ENCODE measurements at regions not wholly inside any gene's neighbourhood (a gene's known extent, or its start where the extent isn't known, plus 50 kb on each side); places are given as distances from the start of the nearest gene placed in this dataset.

GRCh38 chr7:81529785-81530184 lies 240.1 kb downstream of the HGF start:
- no peak for DNase-seq (ENCODE audit: low spot score)

DNA sequence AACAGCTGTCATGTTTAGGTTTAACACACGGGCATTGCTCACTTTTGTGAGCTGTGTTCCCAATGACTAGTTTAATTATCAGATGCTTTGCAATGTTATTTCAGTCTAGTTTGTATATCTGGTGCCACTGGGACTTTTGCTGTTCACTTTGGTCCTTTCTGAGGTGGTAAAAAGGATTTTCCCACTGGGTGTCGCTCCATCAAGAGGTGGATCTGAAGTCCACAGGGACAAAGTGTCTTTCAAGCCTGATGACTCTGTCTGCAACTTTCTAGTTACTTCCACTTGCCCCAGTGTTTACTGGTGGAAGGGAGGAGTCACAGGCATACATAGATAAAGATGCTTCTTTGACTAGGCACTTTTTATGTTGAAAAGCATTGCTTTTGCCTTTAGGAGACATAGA lies 242.2 kb downstream of the HGF start:
- DNase-seq (ENCODE audit: low spot score), result no peak

DNA sequence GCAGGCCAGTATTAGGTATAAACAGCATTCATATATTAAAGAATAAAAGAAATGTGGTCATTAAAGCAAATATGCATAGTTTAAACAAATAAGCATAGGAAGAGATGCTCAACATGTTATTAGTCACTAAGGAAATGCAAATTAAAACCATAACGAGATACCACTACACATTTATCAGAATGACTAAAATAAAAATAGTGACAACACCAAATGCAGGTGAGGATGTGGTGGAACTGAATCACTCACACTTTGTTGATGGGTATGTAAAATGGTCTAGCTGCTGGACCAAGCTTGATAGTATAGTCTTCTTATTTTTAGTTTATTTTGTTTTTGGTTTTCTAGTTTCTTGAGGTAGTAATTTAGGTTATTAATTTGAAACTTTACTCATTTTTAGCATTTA lies 242.9 kb downstream of the HGF start:
- DNase-seq (ENCODE audit: low spot score), result no peak

DNA sequence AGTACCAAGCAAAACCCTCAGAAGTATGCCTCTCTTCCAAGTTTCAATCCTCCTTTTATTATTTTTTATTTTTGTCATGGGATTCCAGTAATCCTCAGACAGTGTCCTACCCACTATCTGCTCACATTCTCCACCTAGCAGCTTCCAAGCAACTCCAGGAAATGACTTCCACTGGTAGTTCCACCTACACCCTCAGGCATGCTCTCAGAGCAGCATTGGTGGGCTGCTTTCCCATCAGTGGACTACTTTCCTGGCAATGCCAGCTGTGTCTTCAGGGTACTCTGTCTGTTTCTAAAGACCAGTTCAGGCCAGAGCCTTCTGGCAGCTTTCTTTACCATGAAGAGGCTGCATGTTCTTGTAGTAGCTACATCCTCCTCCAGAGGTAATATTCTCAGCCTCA lies 244.0 kb downstream of the HGF start:
- no peak for DNase-seq (ENCODE audit: low spot score)

DNA sequence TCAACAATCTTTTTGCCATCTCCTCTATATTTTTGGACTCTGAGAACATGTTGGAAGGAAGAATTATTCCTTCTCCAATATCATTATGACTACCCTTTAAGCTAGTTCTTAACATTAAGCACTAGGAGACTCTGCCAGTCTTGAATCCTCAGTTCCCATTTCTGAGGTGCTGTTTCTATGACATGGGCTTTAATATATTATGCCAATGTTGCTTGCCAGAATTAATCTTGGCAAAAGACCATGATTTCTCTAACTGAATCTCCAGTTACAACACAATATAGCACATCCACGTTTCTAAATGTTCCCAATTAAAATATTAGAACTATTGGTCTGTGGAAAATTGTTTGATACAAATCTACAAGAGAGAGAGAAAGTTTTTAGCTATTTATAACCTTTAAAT lies 250.0 kb downstream of the HGF start:
- no peak for DNase-seq (ENCODE audit: low spot score)

GRCh38 chr7:81516898-81517297 lies 252.9 kb downstream of the HGF start:
- no peak for DNase-seq (ENCODE audit: low spot score)

- no peak for DNase-seq (ENCODE audit: low spot score)
Observed at GRCh38 chr7:81515009-81515408, 254.8 kb downstream of the HGF start.

DNA sequence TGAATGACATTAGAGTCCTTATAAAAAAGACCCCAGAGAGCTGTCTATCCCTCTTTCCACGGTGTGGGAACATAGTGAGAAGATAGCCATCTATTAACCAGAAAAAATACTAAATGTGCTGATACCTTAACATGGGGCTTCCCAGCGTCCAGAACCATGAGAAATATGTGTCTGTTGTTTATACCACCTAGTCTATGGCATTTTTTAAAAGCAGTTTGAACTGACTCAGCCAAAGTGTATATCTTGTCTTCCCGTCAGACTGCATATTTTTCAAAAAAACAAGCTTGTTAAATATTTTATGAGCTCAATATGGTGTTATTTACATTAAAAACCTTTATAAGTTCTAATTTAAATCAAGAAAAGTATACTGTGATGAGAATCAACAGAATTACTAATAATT lies 255.3 kb downstream of the HGF start:
- DNase-seq (ENCODE audit: low spot score), result no peak

GRCh38 chr7:81510122-81510521 lies 259.7 kb downstream of the HGF start:
- no peak for DNase-seq (ENCODE audit: low spot score)

DNA sequence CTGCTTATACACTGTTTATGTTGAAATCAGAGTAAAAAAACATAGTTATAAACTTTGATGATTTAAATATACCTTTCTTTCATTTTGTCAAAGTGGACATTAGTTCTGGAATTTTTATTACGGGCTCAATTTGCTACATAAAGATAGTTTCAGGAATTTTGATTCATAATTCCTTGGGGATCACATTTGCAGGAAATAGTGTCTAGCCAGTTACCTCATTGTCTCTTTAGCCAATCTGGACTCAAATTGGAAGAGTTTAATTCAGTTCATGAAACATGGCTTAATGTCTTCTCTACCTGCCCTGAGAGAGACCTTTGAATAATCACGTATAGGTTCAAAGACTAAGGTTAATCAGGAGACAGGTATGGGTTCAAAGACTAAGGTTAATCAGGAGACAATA lies 262.6 kb downstream of the HGF start:
- no peak for DNase-seq (ENCODE audit: low spot score)

GRCh38 chr7:81506609-81507008 lies 263.2 kb downstream of the HGF start:
- DNase-seq (ENCODE audit: low spot score), result no peak

- DNase-seq (ENCODE audit: low spot score), result no peak
Observed at GRCh38 chr7:81503771-81504170, 266.1 kb downstream of the HGF start.

GRCh38 chr7:81503336-81503735 lies 266.5 kb downstream of the HGF start:
- DNase-seq (ENCODE audit: low spot score), result no peak

DNA sequence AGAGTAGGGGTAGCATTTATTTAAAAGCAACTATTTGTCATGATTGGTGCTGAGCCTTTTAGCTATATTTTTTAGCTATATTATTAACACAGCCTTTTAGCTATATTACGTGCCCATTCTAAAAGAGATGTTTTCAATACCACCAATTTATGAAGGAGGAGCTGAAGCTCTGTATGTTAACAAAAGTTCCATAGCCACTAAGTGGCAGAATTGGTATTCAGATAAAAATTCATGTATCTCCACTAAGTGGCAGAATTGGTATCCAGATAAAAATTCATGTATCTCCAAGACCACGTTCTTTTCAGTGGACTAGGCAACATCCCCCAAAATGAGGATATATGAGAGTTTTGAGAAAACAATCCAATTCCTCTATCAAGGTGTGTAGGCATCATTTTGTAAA lies 268.6 kb downstream of the HGF start:
- DNase-seq (ENCODE audit: low spot score), result no peak

DNA sequence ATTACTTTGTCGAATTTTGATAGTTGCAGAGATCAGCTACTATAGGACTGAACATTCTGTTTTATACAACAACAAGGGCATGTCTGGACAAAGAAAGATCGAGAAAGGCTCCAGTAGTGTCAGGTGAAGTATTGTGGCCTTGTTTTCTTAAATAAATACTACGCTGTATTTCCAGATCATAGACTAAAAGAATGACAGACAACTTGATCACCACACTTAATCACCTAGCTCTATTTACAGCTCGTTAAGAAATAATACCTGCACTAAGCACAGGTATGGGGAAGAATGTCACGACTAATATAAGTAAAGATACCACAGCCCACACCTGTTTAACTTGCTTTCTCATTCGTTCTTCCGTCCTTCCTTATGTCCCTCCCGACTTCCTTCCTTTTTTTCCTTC lies 269.2 kb downstream of the HGF start:
- no peak for DNase-seq (ENCODE audit: low spot score)

GRCh38 chr7:81499262-81500116 lies 270.4 kb downstream of the HGF start:
- peak; percentile 50 for DNase-seq (ENCODE audit: low spot score)

- DNase-seq (ENCODE audit: low spot score), result no peak
Observed at GRCh38 chr7:81498176-81498575, 271.7 kb downstream of the HGF start.

GRCh38 chr7:81492910-81493309 lies 276.9 kb downstream of the HGF start:
- no peak for DNase-seq (ENCODE audit: low spot score)

DNA sequence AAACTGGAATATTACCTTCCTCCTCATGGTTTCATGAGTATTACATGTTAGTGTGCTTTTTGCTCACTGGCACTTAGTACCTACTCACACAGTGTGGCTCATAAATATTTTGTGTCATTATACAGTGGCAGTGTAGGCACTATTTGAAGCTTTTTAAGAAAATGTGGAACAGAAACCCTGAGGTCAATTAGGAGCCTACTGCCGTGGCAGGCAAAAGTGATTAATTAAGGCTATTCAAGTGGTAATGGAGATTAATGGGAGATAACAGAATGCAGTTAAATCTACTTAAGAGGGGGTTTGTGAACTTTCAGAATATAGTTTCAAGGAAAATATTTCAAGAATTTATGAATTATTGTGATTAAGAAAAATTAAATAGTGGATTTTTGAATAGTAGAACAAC lies 277.6 kb downstream of the HGF start:
- no peak for DNase-seq (ENCODE audit: low spot score)

DNA sequence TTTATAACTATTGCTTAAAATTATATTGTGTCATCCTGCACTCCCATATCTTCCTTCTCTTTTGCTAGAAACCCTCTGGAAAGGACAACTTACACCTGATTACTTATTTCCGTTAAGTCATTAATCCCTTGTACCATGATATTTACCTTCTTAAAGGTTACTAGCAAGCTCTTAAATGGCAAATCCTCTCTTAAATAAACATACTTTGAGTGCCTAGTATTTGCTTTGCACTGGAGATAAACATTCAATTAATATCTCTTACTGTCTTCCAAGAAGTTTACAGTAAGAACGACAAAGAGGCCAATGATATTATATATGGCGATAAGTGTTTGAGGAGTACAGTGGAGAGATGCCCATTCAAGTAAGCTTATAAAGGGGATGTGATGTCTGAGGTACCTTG lies 278.3 kb downstream of the HGF start:
- no peak for DNase-seq (ENCODE audit: low spot score)

DNA sequence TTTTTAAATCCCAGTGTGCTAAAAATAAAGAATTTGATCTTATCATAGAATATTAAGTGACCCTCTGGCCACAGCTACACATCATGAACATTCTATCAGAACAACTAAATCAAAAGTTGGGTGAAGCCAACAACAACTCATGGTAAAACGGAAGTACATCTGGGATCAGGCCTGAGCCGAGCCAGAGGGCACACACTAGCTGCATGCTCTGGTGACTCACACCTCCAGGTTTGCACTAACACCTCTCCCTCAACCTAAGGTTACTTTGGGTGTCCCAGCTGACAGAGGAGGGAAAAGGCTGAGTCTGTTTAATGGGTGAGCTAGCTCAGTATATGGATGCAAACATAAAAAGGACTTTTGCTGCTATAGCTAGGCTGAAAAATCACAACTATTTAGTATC lies 281.6 kb downstream of the HGF start:
- DNase-seq (ENCODE audit: low spot score), result no peak

DNA sequence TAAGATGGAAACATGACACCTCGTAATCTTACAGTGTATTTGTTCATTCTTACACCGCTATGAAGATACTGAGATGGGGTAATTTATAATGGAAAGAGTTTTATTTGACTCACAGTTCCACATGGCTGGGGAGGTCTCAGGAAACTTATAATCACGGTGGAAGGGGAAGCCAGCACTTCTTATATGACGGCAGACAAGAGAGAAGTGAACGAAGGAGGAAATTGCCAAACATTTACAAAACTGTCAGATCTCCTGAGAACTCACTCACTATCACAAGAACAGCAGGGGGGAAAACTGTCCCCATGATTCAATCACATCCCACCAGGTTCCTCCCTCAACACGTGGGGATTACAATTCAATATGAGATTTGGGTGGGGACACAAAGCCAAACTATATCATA lies 282.3 kb downstream of the HGF start:
- DNase-seq (ENCODE audit: low spot score), result no peak

- DNase-seq (ENCODE audit: low spot score), result peak; percentile 64
Observed at GRCh38 chr7:81484261-81484660, 285.6 kb downstream of the HGF start.

- no peak for DNase-seq (ENCODE audit: low spot score)
Observed at GRCh38 chr7:81482600-81483186, 287.2 kb downstream of the HGF start.
